Tibial nerve (tissue), 3 donors: ENCODE measurements at regions not wholly inside any gene's neighbourhood (a gene's known extent, or its start where the extent isn't known, plus 50 kb on each side); places are given as distances from the start of the nearest gene placed in this dataset.

Experiments used
- POLR2A ChIP-seq, 2 donors: fragments of 450-650 bp; IDR thresholded peaks; one replicate each; pipeline ENCODE4 v1.6.1; 2017; ENCODE audit warnings: antibody characterized with exemption in 2 of 2, mild to moderate bottlenecking in 2 of 2, moderate library complexity in 2 of 2
- TF ChIP-seq, protein P1 (sequence below), 5 experiments: fragments of 200-600 bp in 3 of 5; fragments of 450-650 bp in 2 of 5; sonication (generic) in 3 of 5; IDR thresholded peaks; one replicate each; pipeline ENCODE4 v1.5.1; 2016 to 2019; ENCODE audit warnings: antibody characterized with exemption in 5 of 5, mild to moderate bottlenecking in 3 of 5, moderate library complexity in 2 of 5

DNA sequence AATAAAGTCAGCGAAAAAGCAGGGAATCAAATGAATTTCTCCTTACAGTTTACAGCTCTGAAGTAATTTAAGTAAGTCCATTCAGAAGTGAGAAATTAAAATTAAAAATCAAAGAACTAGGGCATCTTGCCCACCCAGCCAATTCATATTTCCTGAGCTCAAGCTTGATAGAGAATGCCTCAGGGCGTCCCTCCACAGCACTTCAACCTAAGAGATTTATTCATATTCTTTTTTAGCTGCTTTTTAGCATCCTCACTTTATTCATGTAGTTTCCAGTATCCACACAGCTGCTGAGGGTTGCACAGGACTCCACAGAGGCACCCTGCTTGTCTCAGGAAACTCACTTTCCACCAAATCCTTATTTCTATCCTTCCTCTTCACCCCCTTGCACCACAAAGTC, 900.3 kb downstream of the BCL11A start:
- TF ChIP-seq, protein P1, sequence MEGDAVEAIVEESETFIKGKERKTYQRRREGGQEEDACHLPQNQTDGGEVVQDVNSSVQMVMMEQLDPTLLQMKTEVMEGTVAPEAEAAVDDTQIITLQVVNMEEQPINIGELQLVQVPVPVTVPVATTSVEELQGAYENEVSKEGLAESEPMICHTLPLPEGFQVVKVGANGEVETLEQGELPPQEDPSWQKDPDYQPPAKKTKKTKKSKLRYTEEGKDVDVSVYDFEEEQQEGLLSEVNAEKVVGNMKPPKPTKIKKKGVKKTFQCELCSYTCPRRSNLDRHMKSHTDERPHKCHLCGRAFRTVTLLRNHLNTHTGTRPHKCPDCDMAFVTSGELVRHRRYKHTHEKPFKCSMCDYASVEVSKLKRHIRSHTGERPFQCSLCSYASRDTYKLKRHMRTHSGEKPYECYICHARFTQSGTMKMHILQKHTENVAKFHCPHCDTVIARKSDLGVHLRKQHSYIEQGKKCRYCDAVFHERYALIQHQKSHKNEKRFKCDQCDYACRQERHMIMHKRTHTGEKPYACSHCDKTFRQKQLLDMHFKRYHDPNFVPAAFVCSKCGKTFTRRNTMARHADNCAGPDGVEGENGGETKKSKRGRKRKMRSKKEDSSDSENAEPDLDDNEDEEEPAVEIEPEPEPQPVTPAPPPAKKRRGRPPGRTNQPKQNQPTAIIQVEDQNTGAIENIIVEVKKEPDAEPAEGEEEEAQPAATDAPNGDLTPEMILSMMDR (IDR thresholded peaks at IDR 0.05): no peak
- no peak for TF ChIP-seq POLR2A (IDR thresholded peaks at IDR 0.05)
